ENCODE measurements at regions not wholly inside any gene's neighbourhood (a gene's known extent, or its start where the extent isn't known, plus 50 kb on each side); places are given as distances from the start of the nearest gene placed in this dataset.

GRCh38 chr17:62126292-62126691, 61.2 kb upstream of the MED13 start:
- DNase-seq (ENCODE audit: low spot score): no peak

More at GRCh38 chr17:62126292-62126691, 61.2 kb upstream of the MED13 start:
- Histone ChIP-seq H3K9ac (ENCODE audit: low read depth in 1 of 2, low read length in 2 of 2) (no peak overlapping the region), H3K36me3 (ENCODE audit: control insufficient read depth in 4 of 4, insufficient read depth in 3 of 4, low read depth in 1 of 4, low read length in 3 of 4) (no peaks in the 10 kb centered on the region), H3K9me3 (ENCODE audit: control insufficient read depth in 4 of 4, low read length in 3 of 4) (no peaks in the 10 kb centered on the region), H3K4me1 (ENCODE audit: control insufficient read depth in 4 of 4, insufficient read depth in 4 of 4, low read length in 3 of 4) (no peaks in the 10 kb centered on the region), H3K27ac (ENCODE audit: low read depth in 1 of 2, low read length in 2 of 2) (no peak overlapping the region), H3K4me3 (ENCODE audit: low read depth in 1 of 3, low read length in 3 of 3) (no peak overlapping the region), H3K27me3 (ENCODE audit: control insufficient read depth in 4 of 4, insufficient read depth in 4 of 4, low read length in 3 of 4) (no peaks in the 10 kb centered on the region)
- TF ChIP-seq TAF1 (conservative IDR thresholded peaks at IDR 0.05): no peak
- TF ChIP-seq GABPA (IDR thresholded peaks at IDR 0.05 in 1 of 2, conservative IDR thresholded peaks at IDR 0.05 in 1 of 2): no peak
- TF ChIP-seq, protein P1, sequence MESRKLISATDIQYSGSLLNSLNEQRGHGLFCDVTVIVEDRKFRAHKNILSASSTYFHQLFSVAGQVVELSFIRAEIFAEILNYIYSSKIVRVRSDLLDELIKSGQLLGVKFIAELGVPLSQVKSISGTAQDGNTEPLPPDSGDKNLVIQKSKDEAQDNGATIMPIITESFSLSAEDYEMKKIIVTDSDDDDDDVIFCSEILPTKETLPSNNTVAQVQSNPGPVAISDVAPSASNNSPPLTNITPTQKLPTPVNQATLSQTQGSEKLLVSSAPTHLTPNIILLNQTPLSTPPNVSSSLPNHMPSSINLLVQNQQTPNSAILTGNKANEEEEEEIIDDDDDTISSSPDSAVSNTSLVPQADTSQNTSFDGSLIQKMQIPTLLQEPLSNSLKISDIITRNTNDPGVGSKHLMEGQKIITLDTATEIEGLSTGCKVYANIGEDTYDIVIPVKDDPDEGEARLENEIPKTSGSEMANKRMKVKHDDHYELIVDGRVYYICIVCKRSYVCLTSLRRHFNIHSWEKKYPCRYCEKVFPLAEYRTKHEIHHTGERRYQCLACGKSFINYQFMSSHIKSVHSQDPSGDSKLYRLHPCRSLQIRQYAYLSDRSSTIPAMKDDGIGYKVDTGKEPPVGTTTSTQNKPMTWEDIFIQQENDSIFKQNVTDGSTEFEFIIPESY (IDR thresholded peaks at IDR 0.05): no peak
- TF ChIP-seq, protein P2, sequence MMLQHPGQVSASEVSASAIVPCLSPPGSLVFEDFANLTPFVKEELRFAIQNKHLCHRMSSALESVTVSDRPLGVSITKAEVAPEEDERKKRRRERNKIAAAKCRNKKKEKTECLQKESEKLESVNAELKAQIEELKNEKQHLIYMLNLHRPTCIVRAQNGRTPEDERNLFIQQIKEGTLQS (IDR thresholded peaks at IDR 0.05): no peak
- no peak for TF ChIP-seq EGR1 (IDR thresholded peaks at IDR 0.05; ENCODE audit: low read depth in 2 of 2)
- TF ChIP-seq, protein P3, sequence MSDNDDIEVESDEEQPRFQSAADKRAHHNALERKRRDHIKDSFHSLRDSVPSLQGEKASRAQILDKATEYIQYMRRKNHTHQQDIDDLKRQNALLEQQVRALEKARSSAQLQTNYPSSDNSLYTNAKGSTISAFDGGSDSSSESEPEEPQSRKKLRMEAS (IDR thresholded peaks at IDR 0.05): no peak
- no peak for TF ChIP-seq JUND (IDR thresholded peaks at IDR 0.05)
- TF ChIP-seq RAD21 (IDR thresholded peaks at IDR 0.05): no peak
- TF ChIP-seq FOXA2 (IDR thresholded peaks at IDR 0.05): no peak
- TF ChIP-seq HNF4G (IDR thresholded peaks at IDR 0.05): no peak
- no peak for TF ChIP-seq RXRA (IDR thresholded peaks at IDR 0.05)
- TF ChIP-seq YY1 (IDR thresholded peaks at IDR 0.05): no peak
- no peak for TF ChIP-seq NR2F2 (IDR thresholded peaks at IDR 0.05)
- TF ChIP-seq FOXA1 (IDR thresholded peaks at IDR 0.05): no peak
- no peak for TF ChIP-seq REST (IDR thresholded peaks at IDR 0.05)
- TF ChIP-seq, protein P4, sequence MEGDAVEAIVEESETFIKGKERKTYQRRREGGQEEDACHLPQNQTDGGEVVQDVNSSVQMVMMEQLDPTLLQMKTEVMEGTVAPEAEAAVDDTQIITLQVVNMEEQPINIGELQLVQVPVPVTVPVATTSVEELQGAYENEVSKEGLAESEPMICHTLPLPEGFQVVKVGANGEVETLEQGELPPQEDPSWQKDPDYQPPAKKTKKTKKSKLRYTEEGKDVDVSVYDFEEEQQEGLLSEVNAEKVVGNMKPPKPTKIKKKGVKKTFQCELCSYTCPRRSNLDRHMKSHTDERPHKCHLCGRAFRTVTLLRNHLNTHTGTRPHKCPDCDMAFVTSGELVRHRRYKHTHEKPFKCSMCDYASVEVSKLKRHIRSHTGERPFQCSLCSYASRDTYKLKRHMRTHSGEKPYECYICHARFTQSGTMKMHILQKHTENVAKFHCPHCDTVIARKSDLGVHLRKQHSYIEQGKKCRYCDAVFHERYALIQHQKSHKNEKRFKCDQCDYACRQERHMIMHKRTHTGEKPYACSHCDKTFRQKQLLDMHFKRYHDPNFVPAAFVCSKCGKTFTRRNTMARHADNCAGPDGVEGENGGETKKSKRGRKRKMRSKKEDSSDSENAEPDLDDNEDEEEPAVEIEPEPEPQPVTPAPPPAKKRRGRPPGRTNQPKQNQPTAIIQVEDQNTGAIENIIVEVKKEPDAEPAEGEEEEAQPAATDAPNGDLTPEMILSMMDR (IDR thresholded peaks at IDR 0.05; ENCODE audit: low read depth, low read length, missing input control): no peak
- no peak for TF ChIP-seq HNF4A (conservative IDR thresholded peaks at IDR 0.05)
- WGBS: 63% methylated on average over 3 of the region's 3 CpGs
